Neural progenitor cell (in vitro differentiated cells): ENCODE measurements at regions not wholly inside any gene's neighbourhood (a gene's known extent, or its start where the extent isn't known, plus 50 kb on each side); places are given as distances from the start of the nearest gene placed in this dataset.

ENCODE experiments used
- DNase-seq: peaks from one replicate; pipeline ENCODE4 v3.0.0-alpha.2; 2016; ENCODE audit warnings: low spot score
- H2AFZ ChIP-seq: fragments of 200-600 bp; sonication (generic); replicated peaks from 2 replicates; pipeline ENCODE4 v1.6.1; 2016; ENCODE audit warnings: antibody characterized with exemption
- H3F3A ChIP-seq: fragments of 200-600 bp; sonication (generic); 2 replicates; pipeline ENCODE4 v1.6.1; 2016; ENCODE audit warnings: antibody characterized with exemption, low read depth
- H3K27ac ChIP-seq: fragments of 200-600 bp; sonication (generic); 2 replicates; pipeline ENCODE4 v1.5.1; 2016; ENCODE audit warnings: mild to moderate bottlenecking
- H3K27me3 ChIP-seq: fragments of 200-600 bp; sonication (generic); 2 replicates; pipeline ENCODE4 v1.6.1; 2016; ENCODE audit warnings: mild to moderate bottlenecking, moderate library complexity
- H3K36me3 ChIP-seq: fragments of 200-600 bp; sonication (generic); 2 replicates; pipeline ENCODE4 v1.5.1; 2016
- H3K4me1 ChIP-seq: fragments of 200-600 bp; sonication (generic); 2 replicates; pipeline ENCODE4 v1.6.1; 2016; ENCODE audit warnings: mixed run types
- H3K4me2 ChIP-seq: fragments of 200-600 bp; sonication (generic); 2 replicates; pipeline ENCODE4 v1.6.1; 2016
- H3K4me3 ChIP-seq: fragments of 200-600 bp; sonication (generic); 2 replicates; pipeline ENCODE4 v1.5.1; 2016
- H3K79me2 ChIP-seq: fragments of 200-600 bp; sonication (generic); 2 replicates; pipeline ENCODE4 v1.6.1; 2016; ENCODE audit warnings: low read depth
- H3K9ac ChIP-seq: fragments of 200-600 bp; sonication (generic); 2 replicates; pipeline ENCODE4 v1.6.1; 2016
- H3K9me3 ChIP-seq: fragments of 200-600 bp; sonication (generic); 2 replicates; pipeline ENCODE4 v1.5.1; 2016; ENCODE audit warnings: low read depth
- H4K20me1 ChIP-seq: fragments of 200-600 bp; sonication (generic); 2 replicates; pipeline ENCODE4 v1.6.1; 2016; ENCODE audit warnings: low read depth
- H3K27ac Mint-ChIP-seq: 3 replicates; pipeline ENCODE4 v1.8.0; 2021; ENCODE audit warnings: mixed read lengths
- H3K27me3 Mint-ChIP-seq: 2 replicates; pipeline ENCODE4 v1.8.0; 2022; ENCODE audit warnings: low read depth, mild to moderate bottlenecking, inconsistent platforms, moderate library complexity, mixed read lengths; ENCODE audit not compliant: insufficient read depth
- H3K36me3 Mint-ChIP-seq: 3 replicates; pipeline ENCODE4 v1.8.0; 2021; ENCODE audit warnings: mixed read lengths
- H3K4me1 Mint-ChIP-seq: 3 replicates; pipeline ENCODE4 v1.8.0; 2021; ENCODE audit warnings: mixed read lengths
- H3K4me3 Mint-ChIP-seq: 3 replicates; pipeline ENCODE4 v1.8.0; 2021; ENCODE audit warnings: mild to moderate bottlenecking, moderate library complexity, mixed read lengths
- H3K9me3 Mint-ChIP-seq: 3 replicates; pipeline ENCODE4 v1.8.0; 2020; ENCODE audit warnings: mixed read lengths
- CTCF ChIP-seq: fragments of 200-600 bp; sonication (generic); IDR thresholded peaks from 2 replicates; pipeline ENCODE4 v1.5.1; 2017; ENCODE audit warnings: antibody characterized with exemption, mild to moderate bottlenecking
- EZH2 ChIP-seq: fragments of 200-600 bp; sonication (generic); IDR thresholded peaks from 2 replicates; pipeline ENCODE4 v1.6.1; 2017; ENCODE audit warnings: antibody characterized with exemption, mild to moderate bottlenecking, moderate library complexity
- EZH2phosphoT487 ChIP-seq: fragments of 200-600 bp; sonication (generic); IDR thresholded peaks from 2 replicates; pipeline ENCODE4 v1.6.1; 2017; ENCODE audit warnings: antibody characterized with exemption

GRCh38 chr6:10030942-10031537 is 383.8 kb downstream of the TFAP2A start:
- no peaks in the 10 kb centered on the region for H3K36me3 ChIP-seq
- no peak overlapping the region for H3K27ac ChIP-seq
- H3K9me3 ChIP-seq, result no peaks in the 10 kb centered on the region
- TF ChIP-seq CTCF, result peak; percentile 79
- no peak for TF ChIP-seq EZH2phosphoT487
- Mint-ChIP-seq H3K36me3 (no peaks in the 10 kb centered on the region), H3K4me1 (peaks cover 14% of the 10 kb centered on the region), H3K4me3 (no peak overlapping the region), H3K27me3 (no peaks in the 10 kb centered on the region), H3K27ac (no peak overlapping the region), H3K9me3 (no peaks in the 10 kb centered on the region)
- DNase-seq, result peak; percentile 61
- H3K4me3 ChIP-seq, result no peak overlapping the region
- H3F3A ChIP-seq, result no peaks in the 10 kb centered on the region
- no peaks in the 10 kb centered on the region for H3K79me2 ChIP-seq
- H2AFZ ChIP-seq, result no peak overlapping the region
- H4K20me1 ChIP-seq, result no peaks in the 10 kb centered on the region
- H3K9ac ChIP-seq, result no peak overlapping the region
- peaks cover 47% of the 10 kb centered on the region for H3K27me3 ChIP-seq
- H3K4me2 ChIP-seq, result no peak overlapping the region
- peaks cover 10% of the 10 kb centered on the region for H3K4me1 ChIP-seq

GRCh38 chr6:10028222-10028621 is 386.7 kb downstream of the TFAP2A start:
- no peak overlapping the region for H3K27ac Mint-ChIP-seq
- Histone ChIP-seq H3K79me2 (no peaks in the 10 kb centered on the region), H4K20me1 (no peaks in the 10 kb centered on the region), H3K9ac (no peak overlapping the region), H3K36me3 (no peaks in the 10 kb centered on the region), H2AFZ (no peak overlapping the region), H3K27me3 (peaks cover 47% of the 10 kb centered on the region), H3K9me3 (no peaks in the 10 kb centered on the region), H3K4me2 (no peak overlapping the region), H3K4me1 (peaks cover 6% of the 10 kb centered on the region), H3K27ac (no peak overlapping the region), H3K4me3 (no peak overlapping the region), H3F3A (no peaks in the 10 kb centered on the region)
- no peak for DNase-seq
- no peaks in the 10 kb centered on the region for H3K36me3 Mint-ChIP-seq
- TF ChIP-seq EZH2phosphoT487 (no peak), CTCF (no peak), EZH2 (no peak)
- H3K4me3 Mint-ChIP-seq, result no peak overlapping the region
- no peaks in the 10 kb centered on the region for H3K9me3 Mint-ChIP-seq
- no peaks in the 10 kb centered on the region for H3K27me3 Mint-ChIP-seq
- peaks cover 5% of the 10 kb centered on the region for H3K4me1 Mint-ChIP-seq

- Histone ChIP-seq H2AFZ (no peak overlapping the region), H3K36me3 (no peaks in the 10 kb centered on the region), H3K9ac (no peak overlapping the region), H3K4me3 (no peak overlapping the region), H3K27ac (no peak overlapping the region), H3F3A (no peaks in the 10 kb centered on the region), H3K9me3 (no peaks in the 10 kb centered on the region), H3K27me3 (no peaks in the 10 kb centered on the region), H3K4me2 (no peak overlapping the region), H4K20me1 (no peaks in the 10 kb centered on the region), H3K4me1 (no peaks in the 10 kb centered on the region), H3K79me2 (no peaks in the 10 kb centered on the region)
- no peak overlapping the region for H3K4me3 Mint-ChIP-seq
- TF ChIP-seq EZH2phosphoT487 (no peak), CTCF (no peak), EZH2 (no peak)
- H3K9me3 Mint-ChIP-seq, result peaks cover 2% of the 10 kb centered on the region
- no peak overlapping the region for H3K27ac Mint-ChIP-seq
- no peaks in the 10 kb centered on the region for H3K36me3 Mint-ChIP-seq
- no peaks in the 10 kb centered on the region for H3K4me1 Mint-ChIP-seq
- no peak for DNase-seq
- no peaks in the 10 kb centered on the region for H3K27me3 Mint-ChIP-seq
Observed at GRCh38 chr6:10019851-10020250, 395.0 kb downstream of the TFAP2A start.
